H1 (cell line): ENCODE measurements at regions not wholly inside any gene's neighbourhood (a gene's known extent, or its start where the extent isn't known, plus 50 kb on each side); places are given as distances from the start of the nearest gene placed in this dataset.

ENCODE experiments used
- BRCA1 ChIP-seq: IDR thresholded peaks from 2 replicates; pipeline ENCODE4 v1.6.1; 2012; ENCODE audit warnings: low read depth, low read length, improper control_type of control experiment
- CTCF ChIP-seq, 3 experiments: IDR thresholded peaks; 1 replicate in 2 of 3; 2 replicates in 1 of 3; pipeline versions ENCODE4 v1.5.1 to v1.6.1; 2011; ENCODE audit warnings: low read length in 3 of 3, mild to moderate bottlenecking in 3 of 3, inconsistent platforms in 2 of 3, low read depth in 1 of 3, moderate library complexity in 1 of 3; ENCODE audit not compliant: insufficient read depth in 1 of 3; ENCODE audit errors: control extremely low read depth in 1 of 3
- EGR1 ChIP-seq: IDR thresholded peaks from 2 replicates; pipeline ENCODE4 v1.6.1; 2011; ENCODE audit warnings: low read depth, low read length, borderline replicate concordance
- EP300 ChIP-seq, 2 experiments: IDR thresholded peaks; 1 replicate in 1 of 2; 2 replicates in 1 of 2; pipeline ENCODE4 v1.6.1; 2011 to 2012; ENCODE audit warnings: low read depth in 2 of 2, low read length in 2 of 2, mild to moderate bottlenecking in 2 of 2, borderline replicate concordance in 1 of 2, inconsistent platforms in 1 of 2, moderate library complexity in 1 of 2
- EZH2 ChIP-seq: fragments of 200-600 bp; sonication (generic); IDR thresholded peaks from 2 replicates; pipeline ENCODE4 v1.7.1; 2012; ENCODE audit warnings: low read depth, mild to moderate bottlenecking, moderate library complexity, low read length, inconsistent platforms; ENCODE audit not compliant: severe bottlenecking
- FOSL1 ChIP-seq: IDR thresholded peaks from 2 replicates; pipeline ENCODE4 v1.6.1; 2011; ENCODE audit warnings: mild to moderate bottlenecking, low read depth, low read length, moderate library complexity; ENCODE audit not compliant: insufficient read depth
- JUND ChIP-seq: IDR thresholded peaks from 2 replicates; pipeline ENCODE4 v1.6.1; 2011; ENCODE audit warnings: mild to moderate bottlenecking, improper control_type of control experiment, low read length
- KDM5A ChIP-seq: fragments of 200-600 bp; IDR thresholded peaks from 2 replicates; pipeline ENCODE4 v1.7.1; 2012; ENCODE audit warnings: mild to moderate bottlenecking, low read length, inconsistent platforms, mixed read lengths
- POLR2A ChIP-seq, 2 experiments: IDR thresholded peaks; 1 replicate in 1 of 2; 2 replicates in 1 of 2; pipeline ENCODE4 v1.6.1; 2011; ENCODE audit warnings: low read depth in 2 of 2, low read length in 2 of 2, mild to moderate bottlenecking in 2 of 2; ENCODE audit errors: control extremely low read depth in 1 of 2
- SAP30 ChIP-seq: fragments of 300-600 bp; sonication (generic); IDR thresholded peaks from 2 replicates; pipeline ENCODE4 v1.7.1; 2012; ENCODE audit warnings: low read length, moderate library complexity, mild to moderate bottlenecking, inconsistent platforms; ENCODE audit not compliant: insufficient read depth, insufficient replicate concordance
- SP1 ChIP-seq: IDR thresholded peaks from 2 replicates; pipeline ENCODE4 v1.6.1; 2011; ENCODE audit warnings: low read depth, low read length

GRCh38 chr1:191134796-191135195 lies 657.1 kb upstream of the BRINP3 start:
- TF ChIP-seq JUND (no peak), FOSL1 (no peak), EZH2 (no peak), CTCF (IDR thresholded peaks at IDR 0.05; ENCODE audit: control extremely low read depth in 1 of 3, insufficient read depth in 1 of 3, low read depth in 1 of 3, low read length in 3 of 3) (no peak), POLR2A (IDR thresholded peaks at IDR 0.05; ENCODE audit: control extremely low read depth in 1 of 2, low read depth in 2 of 2, low read length in 2 of 2) (no peak), BRCA1 (no peak), SP1 (no peak), KDM5A (no peak), EGR1 (no peak), SAP30 (no peak), EP300 (IDR thresholded peaks at IDR 0.05; ENCODE audit: borderline replicate concordance in 1 of 2, low read depth in 2 of 2, low read length in 2 of 2) (no peak)
